Right kidney (tissue), 1 donor: ENCODE measurements at regions not wholly inside any gene's neighbourhood (a gene's known extent, or its start where the extent isn't known, plus 50 kb on each side); places are given as distances from the start of the nearest gene placed in this dataset.

Source experiments
- DNase-seq: peaks from one replicate; pipeline ENCODE4 v3.0.0-alpha.2; 2016

GRCh38 chr2:509888-510287 lies 167.3 kb downstream of the TMEM18 start:
- DNase-seq = no peak

DNA sequence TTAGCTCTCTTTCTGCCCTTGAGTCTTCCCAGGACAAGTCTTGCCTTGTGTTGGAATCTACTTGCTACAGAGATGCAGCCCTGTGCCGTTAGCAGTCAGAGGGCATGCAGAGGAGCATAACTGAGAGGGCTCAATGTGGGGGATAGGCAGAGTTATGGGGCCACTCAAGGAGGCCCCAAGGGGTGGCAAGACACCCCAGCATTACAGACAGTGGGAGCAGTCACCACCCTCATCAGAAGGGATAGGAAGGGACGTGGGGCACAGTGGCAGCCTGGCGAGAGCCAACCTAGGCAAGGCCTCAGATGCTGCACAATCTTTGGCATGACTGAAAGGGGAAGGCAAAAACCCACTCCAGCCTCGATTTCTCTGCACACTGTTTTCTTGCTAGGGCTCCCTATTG lies 169.1 kb downstream of the TMEM18 start:
- DNase-seq = no peak

DNA sequence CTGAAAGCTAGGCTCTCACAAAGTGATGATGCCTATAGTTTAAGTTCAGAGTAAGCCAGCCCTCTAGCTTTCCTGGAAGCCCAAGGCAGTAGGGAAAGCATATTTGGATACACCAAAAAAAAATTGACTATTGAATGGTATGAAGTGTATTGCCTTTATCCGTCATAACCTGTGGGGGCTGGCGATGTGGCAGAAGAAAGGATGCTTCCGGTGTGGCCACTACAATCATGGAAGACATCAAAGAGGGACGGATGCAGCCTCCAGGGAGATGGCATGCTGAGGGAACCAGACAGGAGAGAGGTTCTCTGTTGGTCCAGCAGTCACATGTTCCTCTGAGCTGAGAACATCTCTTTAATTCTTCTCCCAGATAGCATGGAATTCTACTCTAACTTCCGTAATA lies 170.3 kb downstream of the TMEM18 start:
- no peak for DNase-seq

GRCh38 chr2:506451-506850 lies 170.8 kb downstream of the TMEM18 start:
- DNase-seq = no peak

- DNase-seq = peak; percentile 36
Observed at GRCh38 chr2:505941-506340, 171.3 kb downstream of the TMEM18 start.

GRCh38 chr2:503288-503999 lies 173.8 kb downstream of the TMEM18 start:
- no peak for DNase-seq

GRCh38 chr2:502831-503230 lies 174.4 kb downstream of the TMEM18 start:
- no peak for DNase-seq

GRCh38 chr2:501667-502066 lies 175.5 kb downstream of the TMEM18 start:
- DNase-seq = no peak

- no peak for DNase-seq
Observed at GRCh38 chr2:501130-501529, 176.1 kb downstream of the TMEM18 start.

DNA sequence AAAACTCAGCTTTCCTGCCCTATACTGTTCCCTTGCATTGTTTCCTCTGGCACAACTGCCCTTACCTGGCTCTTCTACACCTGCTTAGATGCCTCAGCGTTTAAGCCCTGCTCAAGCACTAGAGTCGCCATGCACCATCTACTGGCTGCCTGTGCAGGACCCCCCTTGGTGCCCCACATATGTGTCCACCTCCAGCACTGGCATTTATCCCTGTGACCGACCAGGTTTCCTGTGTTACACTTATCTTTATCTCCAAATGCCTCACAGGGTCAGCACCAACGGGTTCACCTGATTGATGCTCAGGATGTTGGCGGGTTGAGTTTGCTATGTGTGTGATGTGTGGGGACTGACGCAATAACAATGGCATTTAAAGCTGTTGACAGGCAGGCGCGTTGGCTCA lies 177.5 kb downstream of the TMEM18 start:
- no peak for DNase-seq

GRCh38 chr2:498493-499178 lies 178.6 kb downstream of the TMEM18 start:
- no peak for DNase-seq

DNA sequence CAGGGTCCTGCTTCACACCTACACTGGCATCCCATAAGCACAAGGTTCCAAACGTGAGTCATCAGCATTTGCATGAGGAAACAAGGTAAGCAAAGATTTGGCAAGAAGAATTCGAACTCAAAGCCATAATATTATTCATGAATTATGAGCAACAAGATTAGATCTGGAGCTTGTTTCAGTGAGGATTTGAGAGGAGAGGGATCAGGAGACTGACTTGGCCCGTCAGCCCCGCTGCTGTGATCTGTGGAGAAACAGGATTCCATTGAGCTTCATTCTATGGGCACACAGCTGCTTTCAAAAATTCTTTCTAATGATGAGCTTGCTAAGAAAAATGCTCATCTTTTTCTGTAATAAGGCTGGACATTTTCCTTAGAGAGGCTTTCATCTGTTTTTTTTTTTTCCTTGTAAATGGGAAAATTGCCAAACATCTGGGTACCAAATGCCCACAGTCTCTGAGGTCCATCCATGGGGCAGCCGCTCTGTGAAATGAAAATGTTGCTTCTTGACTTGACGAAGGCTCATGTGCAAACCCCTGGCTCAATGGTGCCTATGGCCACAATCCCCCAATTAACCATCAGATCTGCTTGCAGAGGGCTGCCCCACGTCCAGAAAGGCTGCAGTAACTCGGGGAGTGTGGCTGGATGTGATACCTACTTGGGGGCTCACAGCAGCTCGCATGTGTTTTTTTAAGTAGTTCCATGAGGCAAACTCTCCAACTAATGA lies 179.3 kb downstream of the TMEM18 start:
- no peak for DNase-seq

GRCh38 chr2:496729-497128 lies 180.5 kb downstream of the TMEM18 start:
- no peak for DNase-seq

GRCh38 chr2:495745-496275 lies 181.4 kb downstream of the TMEM18 start:
- DNase-seq = no peak

GRCh38 chr2:494853-495252 lies 182.4 kb downstream of the TMEM18 start:
- no peak for DNase-seq

- DNase-seq = no peak
Observed at GRCh38 chr2:493228-493627, 184.0 kb downstream of the TMEM18 start.

- no peak for DNase-seq
Observed at GRCh38 chr2:492178-492577, 185.0 kb downstream of the TMEM18 start.

- DNase-seq = no peak
Observed at GRCh38 chr2:489838-490237, 187.4 kb downstream of the TMEM18 start.

GRCh38 chr2:489084-489483 lies 188.1 kb downstream of the TMEM18 start:
- no peak for DNase-seq

DNA sequence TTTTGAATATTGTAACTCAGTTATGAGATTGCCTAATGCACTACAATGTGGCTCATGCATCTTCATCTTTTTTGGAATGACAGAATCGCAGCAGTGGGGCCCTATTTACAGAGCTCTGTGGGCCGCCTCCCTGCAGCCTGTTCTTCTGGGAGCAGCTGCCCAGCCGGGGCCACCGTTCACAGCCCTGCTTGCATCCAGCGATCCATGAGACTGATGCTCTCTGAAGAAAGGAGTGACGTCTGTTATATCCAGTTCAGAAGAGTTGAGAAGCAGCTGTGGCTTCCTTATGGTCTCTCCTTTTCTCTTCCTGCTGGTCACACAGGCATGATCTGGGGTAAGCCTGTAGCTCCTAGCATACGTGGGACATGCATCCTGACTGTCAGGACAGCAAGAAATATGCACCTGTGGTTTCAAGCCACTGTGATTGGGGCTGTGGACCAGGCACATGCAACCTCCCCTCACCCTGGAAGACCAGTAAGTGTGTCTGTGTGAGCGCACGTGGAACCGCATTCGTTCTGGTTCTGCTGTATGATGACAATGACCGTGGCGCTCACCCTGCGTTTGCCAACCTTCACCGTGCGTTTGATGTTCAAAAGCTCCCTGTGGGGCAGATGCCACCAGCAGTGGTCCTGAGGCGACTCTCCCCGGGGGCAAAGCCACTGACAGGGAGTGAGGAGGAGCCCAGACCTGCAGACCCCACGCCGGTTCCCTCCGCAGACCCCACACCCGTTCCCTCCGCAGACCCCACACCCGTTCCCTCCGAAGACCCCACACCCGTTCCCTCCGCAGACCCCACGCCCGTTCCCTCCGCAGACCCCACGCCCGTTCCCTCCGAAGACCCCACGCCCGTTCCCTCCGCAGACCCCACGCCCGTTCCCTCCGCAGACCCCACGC lies 189.8 kb downstream of the TMEM18 start:
- no peak for DNase-seq

- DNase-seq = no peak
Observed at GRCh38 chr2:486371-486770, 190.8 kb downstream of the TMEM18 start.

- DNase-seq = no peak
Observed at GRCh38 chr2:481388-481787, 193.5 kb upstream of the ALKAL2 start.
